HG03066 (cell line): ENCODE measurements at regions not wholly inside any gene's neighbourhood (a gene's known extent, or its start where the extent isn't known, plus 50 kb on each side); places are given as distances from the start of the nearest gene placed in this dataset.
"Not testable (repeated sequence)": the region's sequence is repeated elsewhere in the genome, so short reads cannot be mapped to it uniquely, and the experiment has no call there.

ENCODE experiments used
- ATAC-seq: cut with Tn5 transposase; IDR thresholded peaks from one replicate; pipeline ENCODE4 v1.9.1; 2021; ENCODE audit warnings: low read depth; ENCODE audit not compliant: unreplicated experiment

DNA sequence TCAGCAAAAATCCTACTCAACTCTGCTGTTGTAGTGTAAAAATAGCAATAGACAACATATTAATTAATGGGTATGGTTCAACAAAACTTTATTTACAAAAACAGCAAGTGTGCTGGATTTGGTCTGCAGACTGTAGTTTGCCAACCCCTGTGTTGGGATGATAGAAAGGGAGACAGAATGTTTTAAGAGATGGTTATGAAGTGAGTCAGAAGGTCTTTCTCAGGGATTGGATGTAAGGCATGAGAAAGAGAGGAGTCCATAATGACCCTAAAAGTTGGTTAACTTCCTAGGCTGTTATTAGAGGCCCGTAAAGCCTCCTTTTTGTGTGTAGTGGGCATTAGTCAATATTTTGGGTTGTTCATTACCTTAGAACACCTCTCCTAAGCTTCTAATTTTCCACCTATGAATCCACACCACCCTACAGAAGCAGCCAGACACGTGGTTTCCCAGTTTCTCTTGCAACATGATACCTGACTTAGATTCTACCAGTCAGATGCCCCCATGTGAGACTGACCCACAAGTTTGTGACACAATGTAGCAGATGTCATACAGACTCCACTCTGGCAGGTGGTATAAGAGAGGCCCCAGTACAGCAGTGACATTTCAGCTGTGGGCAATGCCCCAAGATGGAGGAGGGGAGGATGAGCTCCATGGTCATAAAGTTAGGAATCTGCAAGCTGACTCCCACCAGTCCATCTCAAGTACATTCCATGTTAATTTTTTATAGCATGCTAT lies 1015.6 kb downstream of the KCNMA1 start:
- no peak for ATAC-seq

DNA sequence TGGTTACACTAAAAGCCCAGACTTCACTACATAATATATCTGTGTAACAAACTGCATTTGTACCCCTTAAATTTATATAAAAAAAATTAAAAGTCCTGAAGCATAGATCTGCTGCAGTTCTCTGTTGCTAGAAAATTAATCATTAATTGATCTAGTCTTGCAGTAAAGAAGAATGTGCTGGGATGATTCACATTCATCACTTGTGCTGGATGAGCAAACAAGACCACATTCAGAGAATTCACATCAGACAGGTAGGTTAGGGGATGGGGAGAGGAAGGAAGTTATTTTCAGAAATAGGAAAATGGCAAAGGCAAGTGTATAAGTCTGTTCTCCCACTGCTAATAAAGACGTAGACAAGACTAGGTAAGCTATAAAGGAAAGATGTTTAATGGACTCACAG lies 1019.0 kb downstream of the KCNMA1 start:
- ATAC-seq: no peak

DNA sequence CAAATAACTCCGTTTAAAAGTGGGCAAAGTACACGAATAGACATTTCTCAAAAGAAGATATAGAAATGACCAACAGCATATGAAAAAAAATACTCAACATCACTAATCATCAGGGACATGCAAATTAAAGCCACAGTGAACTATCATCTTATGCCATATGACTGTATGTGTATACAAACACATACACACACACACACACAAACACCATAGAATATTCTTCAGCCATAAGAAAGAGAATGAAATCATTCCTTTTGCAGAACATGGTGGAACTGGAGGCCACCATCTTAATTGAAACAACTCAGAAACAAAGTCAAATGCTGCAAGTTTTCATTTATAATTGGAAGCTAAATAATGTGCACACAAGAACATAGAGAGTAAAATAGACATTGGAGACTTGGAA lies 1019.4 kb downstream of the KCNMA1 start:
- ATAC-seq: no peak

DNA sequence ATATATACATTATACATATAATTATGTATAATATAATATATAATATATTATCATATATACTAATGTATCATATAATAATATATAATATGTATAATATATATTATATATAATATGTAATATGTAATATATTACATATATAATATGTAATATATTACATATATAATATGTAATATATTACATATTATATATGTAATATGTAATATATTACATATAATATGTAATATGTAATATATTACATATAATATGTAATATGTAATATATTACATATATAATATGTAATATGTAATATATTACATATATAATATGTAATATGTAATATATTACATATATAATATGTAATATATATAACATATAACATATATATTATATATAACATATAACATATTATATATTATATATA lies 1020.9 kb downstream of the KCNMA1 start:
- ATAC-seq: not testable (repeated sequence)

DNA sequence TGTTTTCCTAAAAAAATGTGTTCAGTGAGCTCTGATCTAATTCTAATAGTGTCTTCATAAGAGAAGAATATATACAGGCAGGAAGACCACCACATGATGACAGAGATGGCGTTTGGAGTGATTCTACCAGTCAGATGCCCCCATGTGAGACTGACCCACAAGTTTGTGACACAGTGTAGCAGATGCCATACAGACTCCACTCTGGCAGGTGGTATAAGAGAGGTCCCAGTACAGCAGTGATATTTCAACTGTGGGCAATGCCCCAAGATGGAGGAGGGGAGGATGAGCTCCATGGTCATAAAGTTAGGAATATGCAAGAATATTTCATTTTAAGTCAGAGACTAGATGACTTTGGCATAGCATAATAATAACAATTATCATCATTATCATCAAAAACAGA lies 1022.6 kb downstream of the KCNMA1 start:
- ATAC-seq: no peak
